NCI-H446 (cell line): ENCODE measurements at regions not wholly inside any gene's neighbourhood (a gene's known extent, or its start where the extent isn't known, plus 50 kb on each side); places are given as distances from the start of the nearest gene placed in this dataset.
"Not testable (repeated sequence)": the region's sequence is repeated elsewhere in the genome, so short reads cannot be mapped to it uniquely, and the experiment has no call there.

Experiments
- DNase-seq, 2 experiments: peaks; one replicate each; lab custom pipeline; 2025; lab: John Stamatoyannopoulos, UW

DNA sequence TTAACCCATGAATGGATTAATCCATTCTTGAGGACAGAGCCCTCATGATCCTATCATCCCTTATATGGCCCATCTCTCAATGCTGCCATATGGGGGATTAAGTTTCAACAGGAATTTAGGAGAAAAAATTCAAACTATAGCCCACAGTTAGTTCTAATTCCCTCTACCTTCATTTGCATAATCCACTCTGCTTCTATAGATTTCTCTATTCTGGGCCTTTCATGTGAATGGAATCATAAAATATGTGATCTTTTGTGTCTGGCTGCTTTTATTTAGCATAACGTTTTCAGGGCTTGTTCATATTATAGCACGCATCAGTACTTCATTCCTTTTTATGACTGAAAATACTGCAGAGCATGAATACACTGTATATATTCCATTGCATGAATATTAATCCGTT is 55.4 kb downstream of the CTSL start:
- no peak for DNase-seq

DNA sequence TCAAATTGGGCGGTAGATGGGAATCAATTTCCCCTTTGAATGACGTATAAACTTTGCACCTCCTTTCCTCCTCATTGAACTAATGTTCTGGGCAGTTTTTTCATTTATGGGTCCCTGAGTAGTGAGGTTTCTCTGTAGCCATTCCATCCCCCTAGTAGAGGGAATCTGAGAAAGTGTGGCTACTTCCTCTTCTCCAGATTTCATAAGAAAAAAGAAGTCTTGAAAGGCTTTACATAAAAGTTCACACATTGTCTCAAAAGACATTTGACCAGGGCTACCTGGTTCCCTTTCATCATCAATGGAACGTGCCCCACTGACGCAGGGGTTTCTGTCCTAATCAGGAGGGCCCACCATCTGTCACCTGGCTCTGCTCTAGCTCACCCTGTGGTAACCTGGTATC is 57.3 kb downstream of the CTSL start:
- DNase-seq, result no peak

DNA sequence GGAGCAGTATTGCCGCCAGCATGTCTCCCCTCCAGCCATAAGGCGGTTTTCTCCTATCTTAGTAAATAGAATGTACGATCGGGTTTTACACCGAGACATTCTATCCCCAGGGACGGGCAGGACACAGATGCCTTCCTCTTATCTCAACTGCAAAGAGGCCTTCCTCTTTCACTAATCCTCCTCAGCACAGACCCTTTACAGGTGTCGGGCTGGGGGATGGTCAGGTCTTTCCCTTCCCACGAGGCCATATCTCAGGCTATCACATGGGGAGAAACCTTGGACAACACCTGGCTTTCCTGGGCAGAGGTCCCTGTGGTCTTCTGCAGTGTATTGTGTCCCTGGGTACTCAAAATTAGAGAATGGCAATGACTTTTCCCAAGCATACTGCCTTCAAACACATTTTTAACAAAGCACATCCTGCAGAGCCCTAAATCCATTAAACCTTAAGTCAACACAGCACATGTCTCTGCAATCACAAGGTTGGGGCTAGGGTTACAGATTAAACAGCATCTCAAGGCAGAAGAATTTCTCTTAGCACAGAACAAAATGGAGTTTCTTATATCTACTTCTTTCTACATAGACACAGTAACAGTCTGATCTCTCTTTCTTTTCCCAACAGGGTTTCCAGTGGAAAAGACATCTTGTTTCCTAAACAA is 59.5 kb downstream of the CTSL start:
- DNase-seq, result not testable (repeated sequence)

DNA sequence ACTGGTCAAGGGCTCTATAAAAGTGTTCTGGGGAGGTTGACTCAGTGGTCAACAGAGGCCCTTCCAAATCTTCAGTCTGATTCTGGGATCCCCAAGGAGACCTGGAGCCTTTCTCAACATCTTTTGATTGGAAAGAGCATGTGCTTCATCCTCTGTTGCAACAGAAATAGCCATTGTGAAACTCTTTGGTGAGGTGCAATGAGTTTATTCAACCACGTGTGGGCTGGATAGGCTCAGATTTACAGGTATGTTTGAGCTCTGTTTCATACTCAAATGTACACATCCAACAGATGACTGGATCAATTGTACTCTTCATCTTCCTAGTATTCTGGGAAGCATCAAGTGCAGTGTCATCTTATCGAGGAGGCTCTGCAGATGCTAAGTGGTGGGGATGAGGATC is 60.5 kb downstream of the CTSL start:
- no peak for DNase-seq

DNA sequence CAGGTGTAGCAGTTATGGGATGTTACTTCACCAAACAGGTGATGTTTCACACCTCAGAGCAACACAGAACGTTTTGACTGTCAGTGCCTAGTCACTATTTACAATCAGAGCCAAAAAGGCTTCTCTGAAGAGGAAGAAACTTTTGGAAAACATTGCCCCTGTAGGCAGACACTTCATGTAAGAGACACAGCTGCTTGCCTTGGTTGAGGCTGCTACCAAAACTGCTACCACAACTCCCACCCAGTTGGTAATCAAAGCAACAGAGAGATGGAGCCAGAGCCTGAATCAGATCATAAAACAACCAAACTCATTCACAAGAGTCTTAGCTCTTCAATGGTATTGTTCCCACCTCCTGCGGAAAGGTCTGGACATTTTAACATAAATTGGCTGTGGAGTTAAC is 61.0 kb downstream of the CTSL start:
- no peak for DNase-seq

DNA sequence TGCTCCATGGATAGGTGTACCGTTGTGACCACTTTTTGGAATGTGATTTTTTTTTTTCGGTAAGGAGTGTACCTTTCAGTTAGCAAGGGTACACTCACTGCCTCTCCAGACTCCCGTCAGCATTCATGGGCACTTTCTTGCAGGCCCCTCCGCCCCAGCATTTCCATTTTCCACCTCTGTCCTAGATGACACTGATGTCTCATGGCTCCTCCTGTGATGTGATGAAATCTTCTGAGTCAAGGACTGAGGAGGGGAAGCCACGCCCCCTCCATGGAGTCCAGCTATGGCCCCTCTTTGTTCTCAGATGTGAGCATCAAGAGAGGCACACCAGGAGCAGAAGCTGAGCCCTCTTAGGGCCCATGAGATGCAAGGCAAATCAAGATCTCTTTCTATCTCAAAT is 61.8 kb downstream of the CTSL start:
- no peak for DNase-seq

DNA sequence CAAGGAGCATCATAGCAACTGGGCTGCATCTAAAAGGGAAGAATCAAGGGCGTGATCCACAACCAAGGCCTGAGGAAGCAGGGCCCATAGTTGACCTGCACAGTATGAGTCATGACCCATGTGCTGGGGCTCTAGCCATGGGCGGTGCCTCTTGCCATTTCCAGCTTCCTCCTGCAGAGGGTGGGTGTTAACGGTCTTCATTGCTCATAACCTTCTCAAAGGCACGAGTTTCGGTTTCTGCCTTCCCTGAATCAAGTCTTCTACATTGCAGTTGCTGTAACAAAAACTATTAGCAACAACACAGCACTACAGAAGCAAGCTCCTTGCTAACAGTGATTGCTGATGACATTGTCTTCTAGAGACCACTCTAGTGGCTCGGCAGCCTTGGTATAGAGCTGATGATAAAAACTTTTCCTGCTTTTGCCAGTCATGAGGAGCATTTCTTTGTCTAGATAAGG is 66.9 kb downstream of the CTSL start:
- no peak for DNase-seq

DNA sequence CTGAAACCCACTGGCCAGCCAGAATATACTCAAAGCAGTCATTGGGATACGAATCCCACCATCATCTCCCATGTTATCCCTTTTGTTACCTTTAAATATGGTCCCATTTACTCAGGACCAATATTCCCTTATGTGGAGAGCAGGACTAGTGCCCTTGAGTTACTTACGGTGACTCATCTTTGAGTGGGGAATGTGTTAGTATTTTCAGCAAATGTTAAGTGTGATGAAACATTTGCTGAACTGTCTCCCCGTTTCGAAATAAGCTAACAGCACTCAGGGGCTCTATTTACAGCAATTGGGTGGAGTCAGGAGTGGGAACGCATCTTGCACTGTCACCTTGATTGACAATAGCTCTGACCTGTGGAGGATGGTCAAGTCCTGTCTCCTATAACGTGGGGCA is 67.4 kb downstream of the CTSL start:
- no peak for DNase-seq

DNA sequence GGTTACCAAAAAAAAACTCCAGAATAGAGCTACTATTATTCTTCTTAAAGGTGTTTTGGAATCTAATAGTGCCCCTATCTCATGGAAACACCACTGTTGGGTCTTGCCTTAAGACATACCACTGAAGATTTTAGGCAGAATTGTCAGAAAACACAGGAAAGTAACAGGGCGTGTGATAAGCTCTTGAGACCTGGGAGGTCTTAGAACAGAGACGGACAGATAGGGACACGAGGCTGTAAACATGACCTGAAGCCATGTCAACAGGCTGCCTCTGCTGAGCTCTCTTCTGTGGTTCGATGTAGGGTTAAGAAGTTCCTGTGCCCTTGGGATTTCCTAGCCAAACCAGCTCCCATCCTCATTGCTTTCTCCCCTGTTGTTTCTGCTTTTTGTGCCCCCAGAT is 69.3 kb downstream of the CTSL start:
- DNase-seq, result no peak

DNA sequence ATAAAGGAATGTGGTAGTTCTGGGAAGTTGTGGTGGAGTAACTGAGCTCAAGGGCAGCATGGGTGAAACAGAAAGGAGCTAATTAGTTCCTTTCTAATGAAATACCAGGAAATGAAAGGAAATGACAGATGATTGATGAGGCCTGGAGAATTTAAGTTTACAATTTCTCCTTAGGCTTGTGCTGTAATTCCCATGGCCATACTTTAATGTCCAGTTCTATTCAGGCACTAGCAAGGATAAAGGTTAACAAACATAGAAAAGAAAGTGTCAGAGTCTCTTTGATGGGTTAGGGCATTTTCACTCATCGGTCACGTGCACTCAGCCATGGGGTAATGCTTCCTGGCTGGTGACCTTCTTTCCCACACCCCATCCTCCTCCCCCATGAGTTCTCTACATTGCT is 70.3 kb downstream of the CTSL start:
- DNase-seq, result no peak

DNA sequence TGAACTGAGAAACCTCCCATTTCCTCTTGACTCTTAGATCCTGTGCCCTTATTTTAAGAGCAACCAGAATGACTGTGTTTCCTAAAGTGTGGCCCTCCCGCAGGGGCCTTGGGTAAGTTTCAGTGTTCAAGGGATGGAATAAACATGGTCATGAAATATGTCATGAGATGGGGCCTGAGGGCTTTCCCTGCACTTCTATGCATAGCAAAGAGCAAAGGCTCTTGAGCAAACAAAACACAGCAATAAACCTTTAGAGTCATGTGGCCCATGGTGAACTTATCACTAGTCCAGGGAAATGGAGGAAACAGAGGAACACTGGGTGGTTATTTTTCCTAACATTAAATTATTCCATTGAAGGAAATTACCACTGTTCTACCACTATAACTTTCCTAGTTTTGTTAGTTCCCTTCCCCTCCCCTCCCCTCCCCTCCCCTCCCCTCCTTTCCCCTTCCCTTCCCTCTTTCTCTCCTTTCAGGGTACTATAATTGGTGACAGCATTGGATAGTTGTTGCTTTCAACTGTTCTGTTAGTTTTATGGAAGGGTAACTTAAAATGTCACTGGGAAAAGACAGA is 72.4 kb downstream of the CTSL start:
- DNase-seq, result no peak

DNA sequence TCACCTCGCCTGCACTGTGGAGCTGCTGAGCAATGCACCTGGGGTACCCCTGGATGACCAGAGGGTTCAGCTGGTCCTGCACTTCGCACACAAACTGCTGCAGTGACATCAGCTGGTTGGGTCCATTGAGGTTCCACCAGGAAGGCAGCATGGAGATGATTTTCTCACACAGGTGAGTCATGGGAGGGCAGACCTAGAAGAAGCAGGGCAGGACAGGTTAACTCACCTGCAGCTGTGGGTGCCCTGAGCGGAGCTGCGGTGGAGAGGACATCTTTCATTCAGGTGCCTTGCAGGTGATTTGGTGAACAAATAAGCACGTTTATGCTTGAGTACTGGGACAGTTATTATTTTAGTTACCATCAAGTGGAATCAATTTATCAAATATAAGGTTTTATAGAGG is 73.6 kb downstream of the CTSL start:
- DNase-seq, result no peak

DNA sequence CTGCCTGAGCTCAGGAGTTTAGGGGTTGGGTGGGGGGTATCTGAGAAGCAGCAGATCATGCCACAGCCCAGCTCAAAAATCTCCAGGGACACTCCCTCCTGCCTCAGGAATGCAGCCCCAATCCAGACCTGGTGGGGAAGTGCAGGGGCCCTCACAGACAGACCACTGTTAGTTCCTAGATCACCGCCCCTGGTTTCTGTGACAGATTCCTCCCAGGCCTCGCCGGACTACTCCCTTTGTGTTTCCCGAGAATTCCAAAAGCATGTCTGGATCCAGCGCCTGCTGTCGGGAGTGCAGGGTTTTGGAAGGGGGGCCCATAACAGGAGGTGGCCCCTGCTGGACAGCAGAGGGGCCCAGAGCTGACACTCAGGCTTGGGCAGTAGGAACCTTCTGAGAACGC is 74.5 kb downstream of the CTSL start:
- no peak for DNase-seq

DNA sequence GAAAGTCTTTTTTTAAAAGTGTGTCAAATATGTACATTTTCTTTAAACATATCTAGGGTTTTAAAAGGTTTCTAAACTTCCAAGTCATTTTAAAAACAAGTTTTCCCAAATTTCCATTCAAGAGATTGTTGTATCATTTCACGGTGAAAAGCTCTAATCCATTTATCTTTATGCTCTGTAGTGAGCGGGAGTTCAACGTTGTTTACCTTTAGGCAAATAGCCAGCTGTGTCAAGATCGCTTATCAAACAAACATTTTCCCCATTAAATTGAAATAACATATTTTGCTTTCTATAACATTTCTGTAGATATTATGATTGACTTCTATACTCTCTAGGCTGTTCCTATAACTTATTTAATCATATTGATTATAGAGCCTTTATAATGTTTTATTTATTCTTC is 75.1 kb downstream of the CTSL start:
- no peak for DNase-seq

DNA sequence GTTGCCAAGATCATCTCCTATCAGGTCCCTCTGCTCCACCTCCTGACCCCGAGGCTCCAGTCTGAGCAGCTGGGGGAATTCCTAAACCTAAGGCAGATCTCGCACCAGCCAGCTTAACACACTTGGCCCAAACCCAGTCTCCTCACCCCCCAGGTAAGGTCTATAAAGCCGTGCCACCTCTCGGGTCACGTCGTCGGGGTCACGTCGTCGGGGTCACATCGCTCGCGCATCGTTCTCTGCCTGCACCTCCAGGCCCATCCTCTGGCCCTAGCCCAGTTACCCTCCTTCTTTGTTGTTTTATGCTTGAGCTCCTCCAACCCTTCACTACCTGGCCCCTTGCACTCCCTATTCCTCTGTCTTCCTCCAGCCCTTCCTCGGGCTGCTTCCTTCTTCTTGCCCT is 77.2 kb downstream of the CTSL start:
- no peak for DNase-seq

DNA sequence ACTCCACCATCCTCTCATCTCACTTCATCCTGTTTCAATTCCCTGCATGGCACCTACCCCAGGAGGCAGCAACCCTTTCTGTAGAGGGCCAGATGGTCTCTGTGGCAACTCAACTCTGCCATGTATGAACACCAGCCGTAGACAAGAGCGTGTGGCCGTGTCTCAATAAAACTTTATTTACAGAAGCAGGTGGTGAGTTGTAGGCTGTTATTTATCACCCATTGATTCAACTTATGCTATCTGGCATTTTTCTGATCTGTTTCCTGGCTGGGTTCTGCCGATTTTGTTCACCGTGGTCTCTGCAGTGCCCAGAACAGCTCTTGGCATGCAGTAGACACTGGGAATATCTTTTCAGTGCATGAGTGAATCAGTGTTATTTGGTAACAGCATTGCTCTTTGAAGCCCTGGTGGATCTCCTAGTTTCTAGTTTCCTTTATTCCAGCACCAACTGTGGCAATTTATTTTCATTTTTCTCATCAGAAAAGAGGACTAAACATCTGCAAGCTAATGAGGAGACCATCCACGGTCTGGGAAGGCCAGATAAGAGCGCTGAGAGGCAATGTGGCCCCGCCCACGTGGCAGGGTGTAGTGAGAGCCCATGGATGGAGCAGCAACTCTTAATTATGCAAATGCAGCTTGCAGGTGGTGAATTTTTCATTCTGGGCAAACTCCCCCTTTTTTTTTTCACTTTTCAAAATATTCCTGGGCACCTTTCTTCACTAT is 77.9 kb downstream of the CTSL start:
- no peak for DNase-seq

DNA sequence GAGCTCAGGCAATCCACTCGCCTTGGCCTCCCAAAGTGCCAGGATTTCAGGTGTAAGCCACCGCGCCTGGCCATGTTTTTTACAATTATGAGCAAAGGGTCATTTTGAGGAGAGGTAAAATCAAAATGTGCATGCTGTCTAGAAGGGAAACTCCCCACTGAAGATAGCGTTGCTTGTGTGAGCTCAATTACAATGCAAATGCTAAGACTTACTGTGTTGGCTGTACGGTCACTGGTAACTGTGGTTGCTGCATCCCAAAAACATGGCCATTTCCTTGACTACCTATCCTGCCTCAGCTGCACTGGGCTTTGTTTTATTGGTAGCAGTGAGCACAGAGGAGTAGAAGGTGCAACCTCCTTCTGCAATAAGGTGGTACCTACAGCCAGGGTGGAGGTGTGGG is 77.4 kb upstream of the SPATA31E1 start:
- no peak for DNase-seq

DNA sequence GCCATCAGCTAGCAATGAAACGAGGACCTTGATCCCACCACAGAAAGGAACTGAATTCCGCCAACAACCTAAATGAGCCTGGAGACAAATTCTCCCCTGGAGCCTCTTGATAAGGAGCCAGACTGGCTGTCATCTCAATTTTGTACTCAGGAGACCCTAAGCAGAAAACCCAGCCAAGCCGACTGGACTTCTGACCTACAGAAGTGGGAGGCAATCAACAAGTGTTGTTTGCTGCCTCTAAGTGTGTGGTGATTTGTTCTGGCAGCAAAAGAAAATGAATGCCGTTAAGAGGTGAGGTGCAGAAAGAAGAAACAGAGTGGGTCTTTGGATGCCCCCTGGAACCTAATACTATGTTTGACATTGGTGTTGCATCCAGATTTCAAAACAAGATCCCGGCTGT is 72.7 kb upstream of the SPATA31E1 start:
- DNase-seq, result no peak

DNA sequence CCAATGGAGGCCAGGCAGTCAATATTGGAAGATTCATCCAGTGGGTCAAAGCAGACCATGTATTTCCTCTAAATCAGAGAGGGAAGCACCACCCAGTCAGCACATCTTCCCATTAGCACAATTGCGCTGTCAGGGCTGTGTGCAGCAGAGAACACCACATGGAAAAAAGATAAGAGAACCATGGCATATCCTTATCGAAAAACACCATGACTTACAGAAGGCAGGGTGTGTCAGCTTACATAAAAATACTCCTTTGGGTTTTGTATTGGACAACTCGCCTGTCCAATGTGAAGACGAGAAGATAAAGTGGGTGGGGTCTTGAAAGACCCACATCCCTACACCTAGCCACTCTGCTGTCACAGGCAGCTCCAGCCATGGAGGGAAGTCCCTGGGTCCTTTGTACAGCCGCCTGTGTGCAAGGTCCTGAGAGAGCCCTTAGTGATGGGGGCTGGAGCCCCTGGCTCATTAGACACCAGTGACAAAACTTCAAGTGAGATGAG is 71.9 kb upstream of the SPATA31E1 start:
- no peak for DNase-seq

DNA sequence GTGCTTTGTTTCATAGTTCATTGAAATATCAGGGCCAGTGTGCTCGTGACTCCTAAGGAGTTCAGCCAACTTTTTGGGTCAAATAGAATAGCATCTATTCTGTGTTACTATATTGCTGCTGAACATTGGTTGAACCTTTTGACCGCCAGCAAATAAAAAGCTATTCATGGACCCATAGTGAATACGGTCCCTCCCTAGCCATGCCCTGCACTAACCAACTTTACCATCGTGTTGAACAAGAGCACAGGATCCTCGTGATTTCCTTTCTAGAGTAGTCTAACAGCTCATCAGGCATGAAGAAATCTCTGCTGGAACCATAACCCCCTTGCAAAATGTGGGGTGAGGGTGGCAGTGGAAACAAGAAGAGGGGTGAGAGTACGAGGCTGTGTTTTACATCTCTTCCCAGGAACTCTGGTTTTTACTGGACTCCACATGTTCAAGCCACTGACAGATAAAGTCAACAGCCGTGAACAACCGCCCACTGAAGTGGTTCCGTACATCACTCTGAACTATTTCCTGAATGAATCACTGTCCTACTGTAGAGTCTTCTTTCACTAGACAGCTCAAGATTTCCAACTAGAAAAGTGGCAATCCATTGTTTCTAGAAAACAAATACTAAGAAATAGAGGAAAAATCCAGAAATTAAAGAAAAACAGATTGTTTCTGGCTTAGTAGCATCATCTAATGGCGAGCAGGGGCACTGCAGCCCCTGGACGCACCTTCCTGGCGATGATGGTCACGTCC is 70.1 kb upstream of the SPATA31E1 start:
- no peak for DNase-seq

DNA sequence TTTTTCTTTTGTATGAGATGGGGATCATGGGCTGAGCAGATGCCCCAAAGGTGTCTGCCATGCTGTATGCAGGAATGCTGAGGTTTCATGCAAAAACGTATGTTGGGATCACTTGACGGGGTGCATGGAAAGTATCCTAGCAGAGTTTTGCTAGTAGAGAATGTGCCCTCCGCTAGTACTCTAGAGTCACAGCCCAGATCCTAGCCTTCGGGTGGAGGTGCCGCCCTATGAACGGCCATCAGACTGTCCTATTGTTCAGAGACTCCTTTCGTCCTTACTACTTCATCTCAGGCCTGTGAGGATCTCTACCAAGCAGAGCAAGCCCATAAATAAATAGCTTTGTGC is 69.6 kb upstream of the SPATA31E1 start:
- no peak for DNase-seq

DNA sequence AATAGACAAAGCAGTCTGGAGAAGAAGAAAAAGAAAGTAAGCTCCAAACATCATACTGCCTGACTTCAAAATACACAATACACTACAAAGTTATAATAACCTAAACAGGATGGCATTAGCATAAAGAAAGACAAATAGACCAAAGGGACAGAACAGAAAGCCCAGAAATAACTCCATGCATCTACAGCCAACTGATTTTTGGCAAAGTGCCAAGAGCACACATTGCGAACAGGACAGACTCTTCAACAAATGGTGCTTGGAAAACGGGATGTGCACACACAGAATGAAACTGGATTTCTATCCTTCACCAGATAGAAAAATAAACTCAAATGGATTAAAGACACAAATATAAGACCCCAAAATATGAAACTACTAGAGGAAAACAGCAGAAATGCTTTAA is 66.6 kb upstream of the SPATA31E1 start:
- DNase-seq, result peak; percentile 35 to 64

DNA sequence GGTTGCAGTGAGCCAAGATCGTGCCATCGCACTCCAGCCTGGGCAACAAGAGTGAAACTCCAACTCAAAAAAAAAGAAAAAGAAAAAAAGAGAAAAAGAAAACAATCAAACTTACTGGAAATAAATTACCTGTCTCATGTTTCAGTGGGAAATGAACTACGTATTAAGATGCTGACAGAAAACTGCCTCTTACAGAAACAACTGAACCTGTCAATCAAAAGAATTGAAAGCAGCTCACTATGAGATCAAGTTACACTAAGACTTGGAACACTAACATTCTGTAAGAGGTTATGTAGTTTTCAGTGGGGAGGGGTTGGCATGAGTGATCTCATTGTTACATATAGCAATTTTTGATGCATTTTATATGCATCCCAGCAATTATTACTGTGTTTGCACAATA is 64.4 kb upstream of the SPATA31E1 start:
- no peak for DNase-seq
